ENCODE measurements at regions not wholly inside any gene's neighbourhood (a gene's known extent, or its start where the extent isn't known, plus 50 kb on each side); places are given as distances from the start of the nearest gene placed in this dataset.

DNA sequence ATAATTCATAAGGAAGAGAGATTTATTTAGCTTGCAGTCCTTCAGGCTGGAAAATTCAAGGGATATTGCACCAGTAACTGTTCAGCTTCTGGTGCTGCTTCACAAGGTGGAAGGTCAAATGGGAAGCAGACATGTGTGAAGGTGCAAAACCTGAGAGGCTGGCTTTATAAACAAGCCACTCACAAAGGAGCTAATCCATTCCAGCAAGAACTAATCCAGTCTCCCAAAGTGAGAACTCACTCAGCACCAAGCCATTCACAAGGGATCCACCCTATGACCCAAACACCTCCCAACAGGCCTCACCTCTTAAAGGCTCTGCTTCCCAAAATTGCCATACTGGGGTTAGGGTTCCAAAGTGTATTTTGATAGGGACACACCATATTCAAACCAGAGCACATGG, 1018.4 kb upstream of the ACVR2A start:
- H2AFZ ChIP-seq: no peak overlapping the region
- H3K9me3 ChIP-seq (ENCODE audit: control insufficient read depth, low read length): no peaks in the 10 kb centered on the region
- no peak overlapping the region for H3K9ac ChIP-seq
- H3K36me3 ChIP-seq (ENCODE audit: control insufficient read depth, insufficient read depth, low read length): no peaks in the 10 kb centered on the region
- no peak overlapping the region for H3K4me3 ChIP-seq (ENCODE audit: low read depth, low read length)
- H3K79me2 ChIP-seq: no peaks in the 10 kb centered on the region
- no peaks in the 10 kb centered on the region for H3K4me1 ChIP-seq
- TF ChIP-seq, protein P1, sequence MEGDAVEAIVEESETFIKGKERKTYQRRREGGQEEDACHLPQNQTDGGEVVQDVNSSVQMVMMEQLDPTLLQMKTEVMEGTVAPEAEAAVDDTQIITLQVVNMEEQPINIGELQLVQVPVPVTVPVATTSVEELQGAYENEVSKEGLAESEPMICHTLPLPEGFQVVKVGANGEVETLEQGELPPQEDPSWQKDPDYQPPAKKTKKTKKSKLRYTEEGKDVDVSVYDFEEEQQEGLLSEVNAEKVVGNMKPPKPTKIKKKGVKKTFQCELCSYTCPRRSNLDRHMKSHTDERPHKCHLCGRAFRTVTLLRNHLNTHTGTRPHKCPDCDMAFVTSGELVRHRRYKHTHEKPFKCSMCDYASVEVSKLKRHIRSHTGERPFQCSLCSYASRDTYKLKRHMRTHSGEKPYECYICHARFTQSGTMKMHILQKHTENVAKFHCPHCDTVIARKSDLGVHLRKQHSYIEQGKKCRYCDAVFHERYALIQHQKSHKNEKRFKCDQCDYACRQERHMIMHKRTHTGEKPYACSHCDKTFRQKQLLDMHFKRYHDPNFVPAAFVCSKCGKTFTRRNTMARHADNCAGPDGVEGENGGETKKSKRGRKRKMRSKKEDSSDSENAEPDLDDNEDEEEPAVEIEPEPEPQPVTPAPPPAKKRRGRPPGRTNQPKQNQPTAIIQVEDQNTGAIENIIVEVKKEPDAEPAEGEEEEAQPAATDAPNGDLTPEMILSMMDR (IDR thresholded peaks at IDR 0.05): no peak
- no peak overlapping the region for H3K4me2 ChIP-seq (ENCODE audit: low read length)
- no peaks in the 10 kb centered on the region for H3K27me3 ChIP-seq (ENCODE audit: control insufficient read depth, insufficient read depth, low read length)
- H3K27ac ChIP-seq: no peak overlapping the region

DNA sequence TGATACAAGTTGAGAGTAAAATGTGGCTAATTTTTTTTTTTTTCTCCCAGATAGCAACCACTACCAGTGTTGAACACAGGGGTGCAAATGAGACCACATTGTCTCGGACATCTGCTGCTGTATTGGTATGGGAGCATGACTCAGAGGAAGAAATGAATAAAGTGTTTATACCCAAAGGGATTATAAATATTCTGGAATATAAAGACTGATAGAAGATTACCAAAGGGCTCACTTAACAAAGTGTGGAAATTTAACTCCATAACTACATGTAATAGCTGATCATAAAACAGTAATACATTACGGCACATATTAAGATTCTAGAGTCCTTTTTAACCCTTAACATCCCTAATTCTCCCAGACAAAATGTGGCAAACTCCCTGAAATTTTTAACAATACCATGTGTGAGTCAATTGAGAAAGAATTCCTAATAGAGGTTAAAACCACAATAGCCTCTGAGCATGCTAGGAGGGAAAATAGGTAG, 1023.0 kb upstream of the ACVR2A start:
- TF ChIP-seq, protein P1 (IDR thresholded peaks at IDR 0.05): no peak
- Histone ChIP-seq H3K79me2 (no peaks in the 10 kb centered on the region), H3K9me3 (ENCODE audit: control insufficient read depth, low read length) (no peaks in the 10 kb centered on the region), H3K27me3 (ENCODE audit: control insufficient read depth, insufficient read depth, low read length) (no peaks in the 10 kb centered on the region), H3K4me3 (ENCODE audit: low read depth, low read length) (no peak overlapping the region), H3K4me2 (ENCODE audit: low read length) (no peak overlapping the region), H3K27ac (no peak overlapping the region), H2AFZ (no peak overlapping the region), H3K4me1 (no peaks in the 10 kb centered on the region), H3K36me3 (ENCODE audit: control insufficient read depth, insufficient read depth, low read length) (no peaks in the 10 kb centered on the region), H3K9ac (no peak overlapping the region)

DNA sequence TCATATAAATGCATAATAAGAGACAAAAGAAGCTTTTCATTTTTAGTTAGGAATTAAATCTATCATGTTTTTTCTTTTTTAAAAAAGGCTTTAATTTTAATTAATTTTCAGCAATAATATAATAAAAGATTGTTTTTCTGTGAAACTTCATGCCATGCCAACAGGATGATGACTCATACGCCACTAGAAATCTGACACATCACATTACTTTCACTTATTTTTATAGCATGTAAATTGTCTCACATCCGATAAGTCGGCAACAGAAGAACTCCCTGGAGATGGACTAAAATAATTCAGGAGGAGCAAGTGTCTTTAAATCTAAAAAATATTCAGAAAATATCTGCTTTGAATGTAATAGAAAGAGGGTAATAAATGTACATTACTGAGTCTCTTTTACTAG, 1024.2 kb upstream of the ACVR2A start:
- no peaks in the 10 kb centered on the region for H3K36me3 ChIP-seq (ENCODE audit: control insufficient read depth, insufficient read depth, low read length)
- H3K4me2 ChIP-seq (ENCODE audit: low read length): no peak overlapping the region
- H3K79me2 ChIP-seq: no peaks in the 10 kb centered on the region
- H3K4me1 ChIP-seq: no peaks in the 10 kb centered on the region
- no peaks in the 10 kb centered on the region for H3K9me3 ChIP-seq (ENCODE audit: control insufficient read depth, low read length)
- H3K9ac ChIP-seq: no peak overlapping the region
- no peak overlapping the region for H3K4me3 ChIP-seq (ENCODE audit: low read depth, low read length)
- no peak overlapping the region for H2AFZ ChIP-seq
- no peak overlapping the region for H3K27ac ChIP-seq
- H3K27me3 ChIP-seq (ENCODE audit: control insufficient read depth, insufficient read depth, low read length): no peaks in the 10 kb centered on the region
- TF ChIP-seq, protein P1 (IDR thresholded peaks at IDR 0.05): no peak

DNA sequence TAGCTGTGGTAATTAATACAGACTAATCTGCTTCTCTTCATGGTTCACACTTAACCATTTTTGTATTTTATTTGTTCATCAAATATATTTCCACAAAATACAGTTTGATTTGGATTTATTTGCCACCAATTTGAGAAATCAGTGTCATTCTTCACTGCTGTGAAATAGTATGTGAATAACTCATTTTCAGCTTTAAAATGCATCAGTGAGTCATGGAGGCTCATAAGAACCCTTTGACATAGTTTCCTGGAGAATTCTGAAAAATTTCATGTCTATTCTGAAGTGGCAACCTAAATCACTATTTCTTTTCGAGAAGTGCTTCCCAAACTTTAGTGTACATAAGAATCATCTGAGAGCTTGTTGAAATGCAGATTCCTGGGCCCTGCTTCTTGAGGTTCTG, 1026.7 kb upstream of the ACVR2A start:
- no peak overlapping the region for H3K4me3 ChIP-seq (ENCODE audit: low read depth, low read length)
- no peak overlapping the region for H3K27ac ChIP-seq
- H3K27me3 ChIP-seq (ENCODE audit: control insufficient read depth, insufficient read depth, low read length): no peaks in the 10 kb centered on the region
- TF ChIP-seq, protein P1 (IDR thresholded peaks at IDR 0.05): no peak
- no peak overlapping the region for H2AFZ ChIP-seq
- no peaks in the 10 kb centered on the region for H3K36me3 ChIP-seq (ENCODE audit: control insufficient read depth, insufficient read depth, low read length)
- no peaks in the 10 kb centered on the region for H3K9me3 ChIP-seq (ENCODE audit: control insufficient read depth, low read length)
- H3K79me2 ChIP-seq: no peaks in the 10 kb centered on the region
- no peak overlapping the region for H3K4me2 ChIP-seq (ENCODE audit: low read length)
- H3K9ac ChIP-seq: no peak overlapping the region
- no peaks in the 10 kb centered on the region for H3K4me1 ChIP-seq

DNA sequence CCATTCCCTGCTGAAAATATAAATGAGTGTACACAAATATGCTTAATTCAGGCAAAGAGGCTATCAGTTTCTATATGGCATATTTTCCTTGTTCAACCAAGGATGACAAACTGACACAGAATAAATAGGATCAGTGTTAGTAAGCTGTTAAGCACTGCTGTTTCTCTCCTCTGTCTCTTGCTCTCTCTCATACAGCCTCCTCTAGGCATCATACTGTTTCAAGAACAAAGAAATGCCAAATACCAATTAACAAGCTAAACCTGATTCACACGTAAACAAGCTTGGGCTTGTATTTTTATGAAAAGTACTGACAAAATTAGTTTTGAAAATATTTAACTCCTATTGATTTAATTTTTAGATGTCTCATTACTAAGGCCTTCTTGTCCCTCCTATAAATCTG, 1027.2 kb upstream of the ACVR2A start:
- Histone ChIP-seq H3K9ac (no peak overlapping the region), H3K9me3 (ENCODE audit: control insufficient read depth, low read length) (no peaks in the 10 kb centered on the region), H3K36me3 (ENCODE audit: control insufficient read depth, insufficient read depth, low read length) (no peaks in the 10 kb centered on the region), H3K27me3 (ENCODE audit: control insufficient read depth, insufficient read depth, low read length) (no peaks in the 10 kb centered on the region), H3K4me3 (ENCODE audit: low read depth, low read length) (no peak overlapping the region), H3K4me1 (no peaks in the 10 kb centered on the region), H3K4me2 (ENCODE audit: low read length) (no peak overlapping the region), H2AFZ (no peak overlapping the region), H3K27ac (no peak overlapping the region), H3K79me2 (no peaks in the 10 kb centered on the region)
- TF ChIP-seq, protein P1 (IDR thresholded peaks at IDR 0.05): no peak

Measured in parathyroid adenoma (tissue), 2 donors.